ENCODE measurements at regions not wholly inside any gene's neighbourhood (a gene's known extent, or its start where the extent isn't known, plus 50 kb on each side); places are given as distances from the start of the nearest gene placed in this dataset.

DNA sequence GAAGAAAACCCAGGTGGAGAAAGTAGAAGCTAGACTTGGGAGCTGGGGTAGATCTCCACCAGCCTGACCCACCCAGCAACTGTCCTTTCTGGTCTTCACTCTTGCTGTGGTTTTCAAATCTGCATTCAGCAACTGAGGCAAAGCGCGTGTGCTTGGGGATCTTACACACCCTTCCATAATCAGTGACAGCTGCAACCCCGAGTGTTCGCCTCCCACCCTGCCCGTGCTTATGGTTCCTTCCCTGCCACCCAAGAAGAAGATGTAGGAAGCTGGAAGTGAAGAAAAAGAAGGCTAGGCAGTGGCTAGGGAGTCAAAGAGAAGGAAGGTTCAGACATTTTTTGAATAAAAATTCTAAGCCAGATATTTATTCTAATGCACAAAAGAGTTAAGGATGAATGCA, 162.6 kb upstream of the CCND2 start:
- TF ChIP-seq RAD21 (IDR thresholded peaks at IDR 0.05; ENCODE audit: low read depth) (no peak), YY1 (IDR thresholded peaks at IDR 0.05; ENCODE audit: low read depth) (no peak), FOXM1 (IDR thresholded peaks at IDR 0.05; ENCODE audit: borderline replicate concordance, low read depth) (no peak), REST (IDR thresholded peaks at IDR 0.05; ENCODE audit: low read depth) (no peak), CEBPB (IDR thresholded peaks at IDR 0.05) (no peak), TAF1 (IDR thresholded peaks at IDR 0.05; ENCODE audit: low read depth) (no peak)
